GM12873 (cell line): ENCODE measurements at regions not wholly inside any gene's neighbourhood (a gene's known extent, or its start where the extent isn't known, plus 50 kb on each side); places are given as distances from the start of the nearest gene placed in this dataset.

Experiments used
- CTCF ChIP-seq: IDR thresholded peaks from 2 replicates; pipeline ENCODE4 v1.5.1; 2012; ENCODE audit warnings: low read depth, mild to moderate bottlenecking, moderate library complexity, low read length, control low read depth; ENCODE audit not compliant: insufficient read depth; ENCODE audit errors: missing control alignments

DNA sequence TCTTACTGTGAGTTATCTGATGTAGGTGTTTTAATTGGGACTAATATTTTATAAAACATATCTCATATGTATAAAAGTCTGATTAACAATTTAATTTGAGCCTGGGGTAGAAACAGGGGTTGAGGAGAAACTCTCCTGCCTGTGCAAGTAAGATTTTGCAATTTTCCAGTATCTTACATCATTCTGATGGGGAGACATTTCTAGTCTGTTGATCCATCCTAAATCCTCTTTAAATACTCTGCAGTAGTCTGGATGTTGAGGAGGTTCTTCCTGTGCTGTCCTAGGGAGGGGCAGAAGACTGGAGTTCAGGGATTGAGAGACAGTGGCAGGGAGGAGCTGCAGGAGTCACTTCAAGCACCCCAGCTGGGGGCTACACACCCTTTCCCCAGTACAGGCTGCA, 287.8 kb downstream of the ADGRD1 start:
- no peak for TF ChIP-seq CTCF

GRCh38 chr12:131242741-131243496, 289.2 kb downstream of the ADGRD1 start:
- TF ChIP-seq CTCF = no peak

- TF ChIP-seq CTCF = no peak
Observed at GRCh38 chr12:131245564-131246355, 292.1 kb downstream of the ADGRD1 start.

DNA sequence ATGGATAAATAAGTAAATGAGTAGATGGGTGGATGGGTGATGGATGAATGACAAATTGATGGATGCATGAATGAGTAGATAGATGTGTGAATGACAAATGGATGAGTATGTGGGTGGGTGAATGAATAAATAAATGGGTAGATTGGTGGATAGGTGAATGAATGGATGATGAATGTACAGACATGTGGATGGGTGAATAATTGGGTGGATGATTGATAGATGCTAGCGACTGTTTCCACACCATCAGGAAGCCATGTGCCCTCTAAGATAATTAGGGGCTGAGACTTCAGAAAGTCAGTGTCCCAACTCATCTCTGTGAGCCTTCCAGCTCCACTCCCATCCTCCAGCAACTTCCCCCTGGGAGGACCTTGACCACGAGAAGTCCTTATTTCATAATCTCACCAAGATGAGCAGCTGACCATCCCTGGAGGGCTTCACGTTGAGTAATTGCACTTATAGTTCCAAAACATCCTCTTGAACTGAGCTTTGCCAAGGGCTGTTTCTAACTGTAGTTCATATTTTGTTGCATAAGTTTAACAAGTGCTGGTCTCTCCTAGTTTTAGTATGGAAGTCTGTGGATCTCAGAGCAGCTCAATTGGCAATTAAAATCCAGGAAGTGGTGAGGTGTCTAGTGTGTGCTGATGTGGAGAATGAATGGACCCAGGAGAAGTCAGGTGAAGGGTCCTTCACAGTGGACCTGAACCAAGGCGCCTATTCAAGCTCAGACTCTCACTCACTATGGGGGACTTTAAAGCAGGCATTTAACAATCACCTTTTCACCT, 295.7 kb downstream of the ADGRD1 start:
- no peak for TF ChIP-seq CTCF

DNA sequence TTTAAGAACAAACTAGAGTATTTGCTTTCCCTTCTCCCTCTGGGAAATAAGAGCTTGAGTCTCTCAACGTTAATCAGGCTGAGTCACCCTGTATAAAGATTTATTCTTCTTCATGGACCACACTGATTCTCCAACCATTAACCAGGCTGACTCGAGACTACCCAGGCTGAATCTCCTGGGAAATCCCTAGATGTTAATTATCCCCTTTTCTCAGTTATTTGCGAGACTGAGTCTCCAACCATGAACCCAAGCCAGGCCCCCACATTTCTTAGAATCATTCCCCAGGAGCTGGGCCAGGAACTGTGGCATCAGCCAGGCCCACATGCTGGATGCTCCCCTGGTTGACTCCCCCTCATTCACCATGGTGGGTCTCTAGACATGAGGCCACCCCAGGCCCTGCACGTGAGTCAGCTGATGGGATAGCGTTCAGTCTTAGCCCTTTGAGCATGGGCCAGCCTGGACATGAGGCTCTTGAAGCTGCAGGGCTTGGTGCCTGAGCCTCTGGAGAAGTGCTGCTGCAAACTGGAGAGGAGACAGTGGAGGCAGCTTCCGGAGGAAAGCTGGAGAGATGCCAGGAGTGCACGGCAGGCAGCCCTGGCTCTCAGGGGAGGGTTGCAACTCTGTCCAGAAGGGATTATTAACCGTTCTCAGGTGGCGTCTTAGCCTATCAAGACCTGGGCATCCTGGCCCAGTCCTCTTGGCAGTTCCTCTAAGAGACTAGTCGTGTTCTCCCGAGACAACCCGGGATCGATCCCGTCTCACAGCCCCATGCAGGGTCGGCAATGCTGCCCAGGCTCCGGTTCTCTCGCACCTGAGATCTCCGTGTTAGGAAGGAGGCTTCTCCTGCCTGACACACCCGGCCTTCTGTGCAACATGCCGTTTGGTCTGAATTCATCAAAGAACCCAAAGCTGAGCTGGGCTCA, 296.6 kb downstream of the ADGRD1 start:
- no peak for TF ChIP-seq CTCF

DNA sequence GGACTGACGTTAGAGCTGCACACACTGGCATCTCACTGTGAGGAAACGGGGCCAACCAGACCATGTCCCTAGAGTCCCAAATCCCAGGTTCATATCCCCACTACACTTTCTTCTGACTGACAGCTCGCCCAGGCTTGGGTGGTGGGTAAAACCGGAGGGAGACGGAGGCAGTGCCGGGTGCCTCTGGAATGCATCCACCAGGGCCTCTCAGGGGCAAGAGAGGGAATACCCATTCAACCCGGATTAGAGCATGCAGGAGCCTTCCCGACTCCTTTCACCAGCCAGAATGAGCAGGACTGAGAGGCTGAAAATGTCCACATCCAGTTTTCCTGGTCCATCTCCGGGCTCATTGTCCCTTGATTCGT, 297.2 kb downstream of the ADGRD1 start:
- no peak for TF ChIP-seq CTCF
